Fibroblast of lung (primary cell): ENCODE measurements at regions not wholly inside any gene's neighbourhood (a gene's known extent, or its start where the extent isn't known, plus 50 kb on each side); places are given as distances from the start of the nearest gene placed in this dataset.

Experiments used
- EZH2 ChIP-seq: IDR thresholded peaks from 2 replicates; pipeline ENCODE4 v1.5.1; 2012; ENCODE audit warnings: low read length, control low read depth, mild to moderate bottlenecking; ENCODE audit errors: missing control alignments
- TF ChIP-seq, protein P1 (sequence below), 2 donors: IDR thresholded peaks in 1 of 2; conservative IDR thresholded peaks in 1 of 2; 1 replicate in 1 of 2; 2 replicates in 1 of 2; pipeline ENCODE4 v1.5.1; 2011 to 2012; ENCODE audit warnings: low read length in 2 of 2, control low read depth in 1 of 2, inconsistent platforms in 1 of 2, low read depth in 1 of 2, mild to moderate bottlenecking in 1 of 2

GRCh38 chr5:115369430-115370144 lies 73.1 kb upstream of the CCDC112 start:
- TF ChIP-seq, protein P1, sequence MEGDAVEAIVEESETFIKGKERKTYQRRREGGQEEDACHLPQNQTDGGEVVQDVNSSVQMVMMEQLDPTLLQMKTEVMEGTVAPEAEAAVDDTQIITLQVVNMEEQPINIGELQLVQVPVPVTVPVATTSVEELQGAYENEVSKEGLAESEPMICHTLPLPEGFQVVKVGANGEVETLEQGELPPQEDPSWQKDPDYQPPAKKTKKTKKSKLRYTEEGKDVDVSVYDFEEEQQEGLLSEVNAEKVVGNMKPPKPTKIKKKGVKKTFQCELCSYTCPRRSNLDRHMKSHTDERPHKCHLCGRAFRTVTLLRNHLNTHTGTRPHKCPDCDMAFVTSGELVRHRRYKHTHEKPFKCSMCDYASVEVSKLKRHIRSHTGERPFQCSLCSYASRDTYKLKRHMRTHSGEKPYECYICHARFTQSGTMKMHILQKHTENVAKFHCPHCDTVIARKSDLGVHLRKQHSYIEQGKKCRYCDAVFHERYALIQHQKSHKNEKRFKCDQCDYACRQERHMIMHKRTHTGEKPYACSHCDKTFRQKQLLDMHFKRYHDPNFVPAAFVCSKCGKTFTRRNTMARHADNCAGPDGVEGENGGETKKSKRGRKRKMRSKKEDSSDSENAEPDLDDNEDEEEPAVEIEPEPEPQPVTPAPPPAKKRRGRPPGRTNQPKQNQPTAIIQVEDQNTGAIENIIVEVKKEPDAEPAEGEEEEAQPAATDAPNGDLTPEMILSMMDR (conservative IDR thresholded peaks at IDR 0.05 in 1 of 2, IDR thresholded peaks at IDR 0.05 in 1 of 2; ENCODE audit: low read depth in 1 of 2, low read length in 2 of 2): no peak
- TF ChIP-seq EZH2: no peak
